ENCODE measurements at regions not wholly inside any gene's neighbourhood (a gene's known extent, or its start where the extent isn't known, plus 50 kb on each side); places are given as distances from the start of the nearest gene placed in this dataset.

DNA sequence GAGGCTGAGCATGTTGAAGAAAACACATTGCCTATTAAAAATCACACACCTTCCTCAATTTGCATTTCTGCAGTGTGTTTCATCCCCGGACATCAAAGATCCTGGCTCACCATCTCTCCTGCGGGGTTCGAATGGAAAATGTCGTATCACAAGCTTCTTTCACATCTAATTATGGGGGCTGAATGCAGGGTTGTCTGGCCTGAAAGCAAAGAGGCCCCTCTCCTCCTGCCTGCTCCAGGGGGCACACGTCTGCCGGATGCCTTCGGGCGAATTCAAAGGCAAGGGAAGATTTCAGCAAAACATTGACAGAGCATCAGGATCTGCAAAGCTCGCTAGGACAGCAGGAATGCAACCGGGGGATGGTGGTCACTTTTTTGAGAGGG lies 1447.7 kb downstream of the TBC1D22A start:
- H3K4me3 Mint-ChIP-seq, result no peak overlapping the region
- no peaks in the 10 kb centered on the region for H3K4me1 Mint-ChIP-seq
- H3K9me3 Mint-ChIP-seq, result no peaks in the 10 kb centered on the region
- ATAC-seq (replicated peaks) (no peak), DNase-seq (no peak)
- peaks cover 34 to 42% of the 10 kb centered on the region in 2 donors for H3K27me3 Mint-ChIP-seq
- no peak overlapping the region for H3K27ac Mint-ChIP-seq
- no peaks in the 10 kb centered on the region for H3K36me3 Mint-ChIP-seq

DNA sequence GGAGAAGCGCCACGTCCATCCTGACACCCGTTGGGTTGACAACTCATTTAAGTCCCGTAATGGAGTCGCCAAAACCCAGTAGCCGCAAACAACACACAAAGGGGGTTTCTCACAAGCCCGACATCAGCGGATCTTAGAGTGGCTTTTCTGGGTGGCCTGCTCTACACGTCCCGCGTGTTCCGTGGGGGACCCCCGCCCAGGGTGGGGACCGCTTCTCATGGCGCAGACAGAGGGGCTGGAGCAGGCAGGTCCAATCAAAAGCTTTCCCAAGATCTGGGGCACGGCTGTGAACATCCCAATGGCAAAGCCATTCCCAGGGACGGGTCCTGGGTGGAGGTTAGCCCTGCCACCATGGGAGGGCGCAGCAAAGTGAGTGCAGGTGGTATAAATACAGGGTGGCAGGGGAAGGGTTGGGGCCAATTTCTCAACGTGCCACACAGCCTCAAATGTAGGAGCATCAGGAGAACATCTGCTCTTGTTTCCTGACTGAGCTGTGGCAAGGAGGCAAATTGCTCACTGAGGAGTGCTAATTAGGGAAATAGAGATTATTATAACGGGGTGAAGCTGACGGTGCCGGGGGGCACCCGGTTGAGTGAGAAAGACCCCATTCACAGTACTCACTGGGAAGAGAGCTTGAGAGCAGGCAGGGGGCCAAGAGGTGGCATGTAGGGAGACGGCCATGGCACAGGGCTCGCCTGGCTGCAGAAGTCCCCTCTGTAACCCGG lies 1447.2 kb downstream of the TBC1D22A start:
- Mint-ChIP-seq H3K36me3 (no peaks in the 10 kb centered on the region), H3K27ac (no peak overlapping the region), H3K4me1 (no peaks in the 10 kb centered on the region), H3K4me3 (no peak overlapping the region), H3K9me3 (no peaks in the 10 kb centered on the region), H3K27me3 (peaks cover 40 to 42% of the 10 kb centered on the region in 2 donors)
- no peak for DNase-seq
- ATAC-seq (replicated peaks), result no peak

DNA sequence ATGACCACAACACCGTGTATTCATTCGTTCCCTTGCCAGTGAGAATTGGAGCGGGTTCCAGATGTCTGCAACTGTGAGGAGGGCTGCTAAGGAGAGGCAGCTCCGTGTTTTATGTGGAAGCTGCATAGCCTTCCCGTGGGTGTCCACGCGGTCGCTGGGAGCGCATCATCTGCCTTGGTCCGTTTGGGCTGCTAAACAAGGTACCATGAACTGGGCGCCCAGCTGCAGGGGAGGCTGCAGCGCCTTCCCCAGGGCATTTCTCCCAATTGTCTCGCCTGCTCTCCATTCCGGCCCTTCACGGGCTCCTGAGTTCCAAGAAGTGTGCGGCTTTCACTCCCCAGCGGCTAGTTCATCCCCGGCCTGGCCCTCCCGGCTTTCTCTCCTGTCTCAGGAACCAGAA lies 1446.4 kb downstream of the TBC1D22A start:
- H3K4me1 Mint-ChIP-seq, result no peaks in the 10 kb centered on the region
- no peak for DNase-seq
- no peak overlapping the region for H3K27ac Mint-ChIP-seq
- peaks cover 34 to 42% of the 10 kb centered on the region in 2 donors for H3K27me3 Mint-ChIP-seq
- ATAC-seq (replicated peaks), result no peak
- no peaks in the 10 kb centered on the region for H3K36me3 Mint-ChIP-seq
- no peaks in the 10 kb centered on the region for H3K9me3 Mint-ChIP-seq
- no peak overlapping the region for H3K4me3 Mint-ChIP-seq

DNA sequence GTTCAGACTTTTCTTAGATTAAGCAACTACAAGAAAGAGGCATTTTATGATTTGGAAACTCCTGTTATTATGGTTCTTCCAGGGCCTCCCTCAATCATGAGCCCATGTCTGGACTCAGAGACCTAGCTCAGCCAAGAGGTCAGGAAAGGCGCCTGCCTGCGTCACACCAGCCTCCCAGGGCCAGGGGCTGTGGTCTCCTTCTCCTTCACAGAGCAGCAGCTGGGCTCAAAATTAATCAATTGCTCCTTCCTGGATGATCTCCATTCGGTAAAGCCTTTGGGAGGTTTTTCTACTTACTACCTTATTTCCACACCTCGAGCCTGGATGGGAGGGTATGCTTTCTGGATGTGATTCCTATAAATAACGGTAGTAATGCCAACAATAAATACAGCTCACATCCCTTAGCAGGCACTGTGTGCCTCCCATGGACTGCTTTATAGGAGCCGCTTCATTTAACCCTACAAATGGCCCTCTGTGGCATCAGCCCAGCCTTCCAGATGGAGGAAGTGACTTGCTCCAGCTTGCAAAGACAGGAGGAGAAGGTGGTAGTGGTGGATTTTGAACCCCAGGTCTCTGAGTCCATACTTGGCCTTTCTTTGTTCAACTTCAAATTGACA lies 1445.6 kb downstream of the TBC1D22A start:
- Mint-ChIP-seq H3K27ac (no peak overlapping the region), H3K9me3 (no peaks in the 10 kb centered on the region), H3K27me3 (peaks cover 38 to 48% of the 10 kb centered on the region in 2 donors), H3K36me3 (no peaks in the 10 kb centered on the region), H3K4me1 (no peaks in the 10 kb centered on the region), H3K4me3 (no peak overlapping the region)
- DNase-seq, result no peak
- no peak for ATAC-seq (replicated peaks)

DNA sequence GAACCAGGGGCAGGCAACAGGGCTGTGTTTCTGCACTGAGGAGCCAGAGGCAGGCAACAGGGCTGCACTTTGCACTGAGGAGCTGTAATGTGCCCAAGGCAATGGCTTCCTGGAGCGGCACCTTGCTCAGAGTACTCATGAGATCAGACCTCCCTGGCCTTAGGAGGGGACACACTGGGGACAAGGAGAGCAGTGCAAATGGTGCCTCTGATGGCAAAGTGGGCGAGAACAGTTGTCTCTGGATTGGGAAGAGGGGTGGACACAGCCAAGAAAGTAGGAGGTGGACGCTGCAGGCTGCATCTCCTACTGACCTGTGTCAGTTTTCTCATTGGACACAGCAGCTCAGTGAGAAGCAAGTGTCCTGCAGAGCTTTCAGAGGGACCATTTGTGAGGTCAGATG lies 1443.3 kb downstream of the TBC1D22A start:
- DNase-seq (no peak), ATAC-seq (replicated peaks) (no peak)
- H3K27me3 Mint-ChIP-seq, result peaks cover 42 to 44% of the 10 kb centered on the region in 2 donors
- no peak overlapping the region for H3K4me3 Mint-ChIP-seq
- no peak overlapping the region for H3K27ac Mint-ChIP-seq
- H3K36me3 Mint-ChIP-seq, result no peaks in the 10 kb centered on the region
- no peaks in the 10 kb centered on the region for H3K4me1 Mint-ChIP-seq
- H3K9me3 Mint-ChIP-seq, result no peaks in the 10 kb centered on the region

DNA sequence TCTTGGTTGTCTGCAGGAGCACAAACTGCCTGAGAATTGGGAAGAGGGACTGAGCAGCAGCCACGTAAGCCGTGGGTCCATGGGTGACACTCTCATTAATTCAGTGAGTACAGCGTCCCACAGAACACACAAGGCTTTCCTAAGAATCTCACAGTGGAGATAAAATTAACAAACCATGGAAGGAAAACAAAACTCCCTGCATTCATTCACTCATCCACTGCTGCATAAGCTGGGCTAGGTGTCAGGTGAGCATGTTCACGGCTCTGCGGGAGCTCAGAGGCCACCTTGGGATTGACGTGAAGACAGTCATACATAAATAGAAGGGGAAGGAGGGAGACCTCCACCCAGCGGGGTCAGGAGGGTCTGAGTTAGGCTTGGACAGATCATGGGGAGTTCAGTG lies 1442.7 kb downstream of the TBC1D22A start:
- H3K9me3 Mint-ChIP-seq, result no peaks in the 10 kb centered on the region
- H3K4me1 Mint-ChIP-seq, result no peaks in the 10 kb centered on the region
- DNase-seq (no peak), ATAC-seq (replicated peaks) (no peak)
- peaks cover 35 to 38% of the 10 kb centered on the region in 2 donors for H3K27me3 Mint-ChIP-seq
- H3K4me3 Mint-ChIP-seq, result no peak overlapping the region
- no peak overlapping the region for H3K27ac Mint-ChIP-seq
- no peaks in the 10 kb centered on the region for H3K36me3 Mint-ChIP-seq

DNA sequence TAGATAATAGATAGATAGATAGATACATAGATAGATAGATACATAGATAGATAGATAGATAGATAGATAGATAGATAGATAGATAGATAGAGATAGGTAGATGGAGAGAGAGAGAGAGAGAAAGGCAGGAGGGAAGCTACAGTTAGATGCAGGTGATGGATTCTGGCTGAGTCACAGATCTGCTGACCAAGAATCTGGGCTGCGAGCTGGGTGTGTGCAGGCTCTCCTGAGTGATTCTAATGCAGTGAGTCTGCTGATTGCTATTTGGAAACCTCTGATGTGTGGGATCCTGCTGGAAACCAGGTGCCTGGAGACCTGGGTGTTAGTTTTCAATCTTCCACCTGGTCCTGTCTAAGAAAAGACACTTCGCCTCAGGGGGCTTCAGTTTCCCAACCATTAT lies 1441.8 kb downstream of the TBC1D22A start:
- Mint-ChIP-seq H3K27me3 (peaks cover 28 to 31% of the 10 kb centered on the region in 2 donors), H3K4me1 (no peaks in the 10 kb centered on the region), H3K9me3 (no peaks in the 10 kb centered on the region), H3K4me3 (no peak overlapping the region), H3K36me3 (no peaks in the 10 kb centered on the region), H3K27ac (no peak overlapping the region)
- no peak for DNase-seq
- ATAC-seq (replicated peaks), result no peak

DNA sequence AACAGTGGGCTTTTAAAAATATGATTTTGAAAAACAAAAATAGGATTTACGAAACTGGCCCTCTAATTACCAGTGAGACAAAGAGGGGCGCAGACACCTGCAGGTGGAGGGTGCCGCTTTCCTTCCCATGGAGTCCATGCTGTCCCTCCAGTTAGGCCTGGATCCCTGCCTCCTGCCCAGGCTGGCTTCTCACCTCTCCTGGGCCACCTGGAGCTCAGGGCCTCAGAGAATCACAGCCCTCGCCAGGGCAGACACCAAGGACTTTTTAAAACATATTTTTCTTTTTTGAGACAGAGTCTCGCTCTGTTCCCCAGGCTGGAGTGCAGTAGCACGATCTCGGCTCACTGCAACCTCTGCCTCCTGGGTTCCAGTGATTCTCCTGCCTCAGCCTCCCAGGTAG lies 1437.2 kb downstream of the TBC1D22A start:
- DNase-seq, result no peak
- H3K27ac Mint-ChIP-seq, result no peak overlapping the region
- ATAC-seq (replicated peaks), result no peak
- no peak overlapping the region for H3K4me3 Mint-ChIP-seq
- peaks cover 0 to 3% of the 10 kb centered on the region in 2 donors for H3K36me3 Mint-ChIP-seq
- peaks cover 46% of the 10 kb centered on the region in 2 donors for H3K27me3 Mint-ChIP-seq
- H3K9me3 Mint-ChIP-seq, result no peaks in the 10 kb centered on the region
- peaks cover 7 to 10% of the 10 kb centered on the region in 2 donors for H3K4me1 Mint-ChIP-seq

DNA sequence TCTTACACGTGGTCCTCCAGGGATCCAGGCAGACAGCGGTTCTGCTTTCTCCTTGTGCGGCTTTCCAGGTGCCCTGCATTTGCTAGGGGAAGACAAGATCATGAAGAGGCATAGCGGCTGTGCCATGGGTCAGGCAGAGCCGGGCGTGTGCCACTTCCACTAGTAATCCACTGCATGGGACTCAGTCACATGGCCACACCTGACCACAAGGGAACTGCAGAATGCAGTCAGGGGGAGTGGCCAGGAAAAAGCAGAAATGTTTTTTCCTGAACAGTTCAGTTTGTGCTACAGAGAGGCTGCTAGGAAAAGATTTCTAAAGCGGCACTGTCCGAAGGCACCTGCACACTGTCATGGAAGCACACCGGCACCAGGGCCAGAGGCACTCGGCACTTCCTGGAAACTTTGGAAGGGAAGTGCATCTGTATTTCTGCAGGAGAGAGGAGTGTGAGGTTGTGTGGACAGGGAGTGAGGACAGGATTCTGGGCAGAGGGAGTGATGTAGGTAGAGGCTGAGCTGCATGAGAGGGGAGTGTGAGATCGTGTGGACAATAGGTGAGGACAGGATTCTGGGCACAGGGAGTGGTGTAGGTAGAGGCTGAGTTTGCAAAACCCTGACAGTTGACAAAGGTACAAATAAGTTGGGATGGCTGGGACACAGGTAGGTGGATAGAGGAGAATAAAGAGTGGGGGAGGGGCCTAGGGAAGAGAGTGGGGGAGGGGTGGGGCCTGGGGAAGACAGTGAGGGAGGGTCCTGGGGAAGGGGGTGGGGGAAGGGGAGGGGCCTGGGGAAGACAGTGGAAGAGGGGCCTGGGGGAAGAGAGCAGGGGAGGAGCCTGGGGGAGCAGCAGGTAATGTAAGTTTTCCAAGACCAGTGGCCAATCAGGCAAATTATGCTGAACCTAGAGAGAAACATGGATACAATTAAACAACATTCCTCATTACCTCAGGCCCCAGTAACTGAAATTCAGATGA lies 1436.3 kb downstream of the TBC1D22A start:
- DNase-seq (no peak), ATAC-seq (replicated peaks) (peak in 1 of 2 donors; percentile 34)
- no peaks in the 10 kb centered on the region for H3K9me3 Mint-ChIP-seq
- peaks cover 7 to 10% of the 10 kb centered on the region in 2 donors for H3K4me1 Mint-ChIP-seq
- peaks cover 0 to 3% of the 10 kb centered on the region in 2 donors for H3K36me3 Mint-ChIP-seq
- H3K4me3 Mint-ChIP-seq, result no peak overlapping the region
- no peak overlapping the region for H3K27ac Mint-ChIP-seq
- peaks cover 45 to 47% of the 10 kb centered on the region in 2 donors for H3K27me3 Mint-ChIP-seq

DNA sequence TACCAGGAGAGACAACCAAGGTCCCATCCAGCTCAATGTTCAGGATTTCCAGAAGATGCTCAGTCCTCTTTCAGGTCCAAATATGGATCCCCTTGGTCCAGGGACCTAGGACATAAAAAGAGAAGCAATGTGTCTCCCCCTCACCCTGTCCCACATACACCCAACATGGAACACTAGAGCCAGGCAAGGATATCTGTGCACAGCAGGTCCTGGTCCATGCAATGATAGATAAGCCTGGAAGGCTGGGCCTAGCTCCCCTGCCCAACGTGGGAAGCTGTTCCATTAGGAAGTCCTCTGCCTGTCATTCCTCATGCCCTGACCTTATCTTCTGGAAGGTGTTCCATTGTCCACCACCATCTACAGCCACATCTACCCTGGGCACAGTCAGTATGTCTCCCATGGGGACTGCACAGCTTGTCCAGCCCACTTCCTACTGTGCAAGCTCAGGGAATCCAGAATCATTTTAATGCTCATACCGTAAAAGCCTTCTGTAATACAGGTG lies 1434.8 kb downstream of the TBC1D22A start:
- Mint-ChIP-seq H3K4me1 (peaks cover 7 to 18% of the 10 kb centered on the region in 2 donors), H3K36me3 (peaks cover under 1 to 3% of the 10 kb centered on the region in 2 donors), H3K9me3 (peaks cover 2 to 10% of the 10 kb centered on the region in 2 donors), H3K27ac (no peak overlapping the region), H3K27me3 (peaks cover 39 to 40% of the 10 kb centered on the region in 2 donors), H3K4me3 (no peak overlapping the region)
- ATAC-seq (replicated peaks), result no peak
- DNase-seq, result no peak

DNA sequence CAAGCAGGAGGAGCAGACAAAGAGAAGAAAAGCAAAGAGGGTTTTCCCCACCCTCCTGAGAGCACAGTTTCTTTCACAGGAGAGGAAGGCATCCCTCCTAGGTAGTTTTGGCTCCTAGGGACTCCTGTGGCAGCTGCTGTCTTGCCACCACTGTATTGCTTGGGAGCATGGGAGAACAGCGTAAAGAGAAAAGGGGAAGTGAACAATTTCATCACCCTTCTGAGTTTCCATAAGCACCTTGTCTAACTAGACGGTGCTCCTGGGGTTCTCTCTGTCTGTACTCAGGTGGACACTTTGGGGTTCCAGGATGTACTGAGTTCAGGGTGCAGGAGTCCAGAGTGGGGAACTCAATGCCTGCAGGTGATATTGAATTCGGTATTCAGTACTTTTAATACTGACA lies 1430.5 kb downstream of the TBC1D22A start:
- H3K4me3 Mint-ChIP-seq, result no peak overlapping the region
- H3K27ac Mint-ChIP-seq, result no peak overlapping the region
- peaks cover 14 to 31% of the 10 kb centered on the region in 2 donors for H3K9me3 Mint-ChIP-seq
- H3K27me3 Mint-ChIP-seq, result peaks cover 27 to 29% of the 10 kb centered on the region in 2 donors
- peaks cover 3 to 5% of the 10 kb centered on the region in 2 donors for H3K36me3 Mint-ChIP-seq
- DNase-seq (no peak), ATAC-seq (replicated peaks) (no peak)
- H3K4me1 Mint-ChIP-seq, result peaks cover 0 to 12% of the 10 kb centered on the region in 2 donors

DNA sequence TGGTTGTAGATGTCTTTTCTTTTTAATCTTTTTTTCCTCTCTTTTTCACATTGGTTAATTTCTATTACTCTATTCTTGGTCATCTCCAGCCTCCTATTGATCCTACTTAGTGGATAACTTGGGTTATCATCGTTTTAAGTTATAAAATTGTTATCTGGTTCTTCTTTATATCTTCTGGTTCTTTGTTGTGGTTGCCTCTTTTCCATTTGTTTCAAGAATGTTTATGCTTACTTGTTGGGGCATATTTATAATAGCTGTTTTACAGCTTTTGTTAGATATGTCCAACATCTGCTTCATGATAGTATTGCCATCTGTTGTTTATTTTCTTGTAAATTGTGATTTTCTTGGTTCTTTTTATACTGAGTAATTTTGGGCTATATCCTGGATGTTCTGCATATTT lies 1429.6 kb downstream of the TBC1D22A start:
- H3K9me3 Mint-ChIP-seq, result peaks cover 14 to 31% of the 10 kb centered on the region in 2 donors
- H3K27me3 Mint-ChIP-seq, result peaks cover 19 to 23% of the 10 kb centered on the region in 2 donors
- no peak overlapping the region for H3K4me3 Mint-ChIP-seq
- DNase-seq (no peak), ATAC-seq (replicated peaks) (no peak)
- peaks cover 0 to 12% of the 10 kb centered on the region in 2 donors for H3K4me1 Mint-ChIP-seq
- H3K36me3 Mint-ChIP-seq, result peaks cover 2 to 5% of the 10 kb centered on the region in 2 donors
- H3K27ac Mint-ChIP-seq, result no peak overlapping the region

DNA sequence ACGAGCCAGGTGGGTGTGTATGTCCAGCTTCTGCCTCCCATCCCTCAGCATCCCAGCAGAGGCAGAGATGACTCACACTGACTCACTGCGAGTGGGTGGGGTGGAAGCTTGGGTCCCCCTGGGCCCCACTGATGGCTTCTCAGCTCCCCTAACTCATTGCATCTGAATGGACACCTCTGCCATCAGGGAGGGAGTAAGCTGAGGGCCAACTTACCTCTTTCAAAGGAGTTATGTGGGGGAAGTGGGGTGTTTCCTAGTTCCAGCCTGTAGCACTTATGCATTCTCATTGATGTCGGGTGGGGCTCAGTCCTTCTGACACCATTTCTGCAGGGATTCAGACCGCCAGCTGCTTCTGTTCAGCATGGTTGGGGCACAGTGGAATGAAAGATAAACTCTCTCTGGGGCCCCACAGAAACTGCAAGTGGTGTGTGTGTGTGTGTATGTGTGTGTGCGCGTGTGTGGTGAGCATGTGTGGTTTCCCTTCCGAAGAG lies 1425.8 kb downstream of the TBC1D22A start:
- H3K9me3 Mint-ChIP-seq, result peaks cover 13 to 30% of the 10 kb centered on the region in 2 donors
- H3K27me3 Mint-ChIP-seq, result peaks cover 5 to 13% of the 10 kb centered on the region in 2 donors
- H3K36me3 Mint-ChIP-seq, result peaks cover 0 to 5% of the 10 kb centered on the region in 2 donors
- H3K4me1 Mint-ChIP-seq, result peaks cover 3 to 11% of the 10 kb centered on the region in 2 donors
- H3K4me3 Mint-ChIP-seq, result no peak overlapping the region
- no peak for DNase-seq
- no peak overlapping the region for H3K27ac Mint-ChIP-seq
- ATAC-seq (replicated peaks), result no peak

DNA sequence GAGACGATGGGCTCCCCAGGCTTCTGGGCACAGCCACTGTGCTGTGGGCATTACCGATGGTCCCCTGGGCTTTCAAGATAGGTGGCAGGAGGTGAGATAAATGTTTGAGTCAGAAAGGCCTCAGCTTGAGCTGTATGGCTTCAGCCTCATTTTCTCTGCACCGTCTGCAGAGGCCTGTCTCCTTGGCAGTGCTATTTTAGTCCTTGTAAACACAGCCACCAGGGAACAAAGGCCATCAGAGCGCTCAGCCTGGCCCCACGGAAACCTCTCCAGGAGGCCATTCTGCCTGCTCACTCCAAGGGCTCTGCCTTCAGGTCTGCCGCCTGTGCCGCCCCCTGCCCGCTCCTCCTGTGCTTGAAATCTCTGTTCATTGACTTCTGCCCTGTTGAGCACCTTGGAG lies 1424.9 kb downstream of the TBC1D22A start:
- H3K9me3 Mint-ChIP-seq, result peaks cover 12 to 23% of the 10 kb centered on the region in 2 donors
- no peak for DNase-seq
- no peak for ATAC-seq (replicated peaks)
- H3K4me3 Mint-ChIP-seq, result no peak overlapping the region
- no peak overlapping the region for H3K27ac Mint-ChIP-seq
- peaks cover 5 to 13% of the 10 kb centered on the region in 2 donors for H3K27me3 Mint-ChIP-seq
- peaks cover 3 to 5% of the 10 kb centered on the region in 2 donors for H3K4me1 Mint-ChIP-seq
- peaks cover 0 to 5% of the 10 kb centered on the region in 2 donors for H3K36me3 Mint-ChIP-seq
